IMR-90 (cell line): ENCODE measurements at regions not wholly inside any gene's neighbourhood (a gene's known extent, or its start where the extent isn't known, plus 50 kb on each side); places are given as distances from the start of the nearest gene placed in this dataset.

Experiments
- ATAC-seq: fragments of 200-7000 bp; cut with Tn5 transposase; 2 replicates; pipeline ENCODE4 v1.9.1; 2020; ENCODE audit warnings: low read depth, mild to moderate bottlenecking, moderate library complexity
- BruUV-seq: library from RNA; stranded (reverse); fragments of 400-500 nt; replicated peaks from 2 replicates; lab custom pipeline; 2021; lab: Mats Ljungman, UMichigan
- CTCF ChIA-PET: fragments of 300-600 bp; formaldehyde crosslinking; extraction: SDS; loops from one replicate; lab custom pipeline; 2021; ENCODE audit warnings: antibody characterized with exemption; lab: Yijun Ruan, JAX
- POLR2A ChIA-PET: fragments of 300-600 bp; sonication (Branson Sonifier 250); formaldehyde crosslinking; loops from one replicate; lab custom pipeline; 2022; ENCODE audit warnings: antibody characterized with exemption; ENCODE audit not compliant: unreplicated experiment; lab: Charles Lee
- DNase-seq: peaks from one replicate; pipeline ENCODE4 v3.0.0; 2013
- H2AFZ ChIP-seq: replicated peaks from 2 replicates; pipeline ENCODE3; 2013; ENCODE audit warnings: low read length, mild to moderate bottlenecking; ENCODE audit not compliant: poor library complexity
- H2AK5ac ChIP-seq: 2 replicates; pipeline ENCODE4 v1.6.1; 2013; ENCODE audit warnings: low read depth, low read length, inconsistent platforms
- H2AK9ac ChIP-seq: replicated peaks from 2 replicates; pipeline ENCODE3; 2013; ENCODE audit warnings: mild to moderate bottlenecking, low read depth, low read length, moderate library complexity; ENCODE audit not compliant: poor library complexity
- H2BK120ac ChIP-seq: 2 replicates; pipeline ENCODE4 v1.6.1; 2013; ENCODE audit warnings: low read depth, low read length, inconsistent platforms
- H2BK15ac ChIP-seq: 3 replicates; pipeline ENCODE4 v1.6.1; 2013; ENCODE audit warnings: low read depth, low read length, inconsistent platforms
- H2BK20ac ChIP-seq: 2 replicates; pipeline ENCODE4 v1.6.1; 2013; ENCODE audit warnings: low read depth, mild to moderate bottlenecking, inconsistent platforms, low read length, moderate library complexity
- H2BK5ac ChIP-seq: 2 replicates; pipeline ENCODE4 v1.6.1; 2013; ENCODE audit warnings: mild to moderate bottlenecking, low read depth, low read length, inconsistent platforms; ENCODE audit not compliant: poor library complexity, severe bottlenecking
- H3K14ac ChIP-seq: replicated peaks from 2 replicates; pipeline ENCODE4 v1.6.1; 2013; ENCODE audit warnings: low read depth, low read length, inconsistent platforms
- H3K18ac ChIP-seq: 2 replicates; pipeline ENCODE4 v1.6.1; 2013; ENCODE audit warnings: low read depth, low read length, control low read depth
- H3K23ac ChIP-seq: 2 replicates; pipeline ENCODE4 v1.6.1; 2013; ENCODE audit warnings: low read depth, low read length, inconsistent platforms
- H3K27ac ChIP-seq: 2 replicates; pipeline ENCODE4 v1.5.1; 2013; ENCODE audit warnings: mild to moderate bottlenecking, control low read depth, low read length; ENCODE audit not compliant: insufficient read depth
- H3K27me3 ChIP-seq: 2 replicates; pipeline ENCODE4 v1.6.1; 2013; ENCODE audit warnings: low read length; ENCODE audit not compliant: control insufficient read depth, insufficient read depth
- H3K36me3 ChIP-seq: 2 replicates; pipeline ENCODE4 v1.6.1; 2013; ENCODE audit warnings: low read length, mixed read lengths; ENCODE audit not compliant: control insufficient read depth, insufficient read depth
- H3K4ac ChIP-seq: 2 replicates; pipeline ENCODE4 v1.6.1; 2013; ENCODE audit warnings: low read depth, low read length, inconsistent platforms
- H3K4me1 ChIP-seq: 2 replicates; pipeline ENCODE4 v1.6.1; 2013; ENCODE audit warnings: low read length, mixed read lengths; ENCODE audit not compliant: control insufficient read depth, insufficient read depth
- H3K4me2 ChIP-seq: 2 replicates; pipeline ENCODE4 v1.6.1; 2013; ENCODE audit warnings: low read depth, mild to moderate bottlenecking, control low read depth, low read length, moderate library complexity
- H3K4me3 ChIP-seq: 2 replicates; pipeline ENCODE4 v1.5.1; 2013; ENCODE audit warnings: low read depth, mild to moderate bottlenecking, control low read depth, low read length, moderate library complexity; ENCODE audit not compliant: insufficient read depth
- H3K56ac ChIP-seq: 2 replicates; pipeline ENCODE4 v1.6.1; 2013; ENCODE audit warnings: low read length, inconsistent platforms; ENCODE audit not compliant: insufficient read depth; ENCODE audit errors: extremely low read depth
- H3K79me1 ChIP-seq, 2 experiments: 2 replicates each; pipeline ENCODE4 v1.6.1; 2013; ENCODE audit warnings: low read length in 2 of 2, inconsistent platforms in 1 of 2, low read depth in 1 of 2
- H3K9ac ChIP-seq: 2 replicates; pipeline ENCODE4 v1.6.1; 2013; ENCODE audit warnings: low read depth, low read length, control low read depth
- H3K9me1 ChIP-seq: 2 replicates; pipeline ENCODE4 v1.6.1; 2013; ENCODE audit warnings: low read length, inconsistent platforms; ENCODE audit not compliant: insufficient read depth
- H3K9me3 ChIP-seq: 2 replicates; pipeline ENCODE4 v1.6.1; 2013; ENCODE audit warnings: low read length; ENCODE audit not compliant: control insufficient read depth, insufficient read depth
- H4K20me1 ChIP-seq: 2 replicates; pipeline ENCODE4 v1.6.1; 2013; ENCODE audit warnings: low read length, inconsistent platforms; ENCODE audit not compliant: insufficient read depth
- H4K5ac ChIP-seq: 2 replicates; pipeline ENCODE4 v1.6.1; 2013; ENCODE audit warnings: mild to moderate bottlenecking, low read depth, low read length, control low read depth
- H4K8ac ChIP-seq, 2 experiments: 2 replicates each; pipeline ENCODE4 v1.6.1; 2013; ENCODE audit warnings: low read depth in 2 of 2, low read length in 2 of 2, control low read depth in 1 of 2, inconsistent platforms in 1 of 2
- H4K91ac ChIP-seq: 2 replicates; pipeline ENCODE4 v1.6.1; 2013; ENCODE audit warnings: low read depth, low read length, inconsistent platforms; ENCODE audit not compliant: insufficient read depth
- CEBPB ChIP-seq: IDR thresholded peaks from 2 replicates; pipeline ENCODE4 v1.6.1; 2012; ENCODE audit warnings: low read depth, low read length, improper control_type of control experiment
- CTCF ChIP-seq: conservative IDR thresholded peaks from 2 replicates; pipeline ENCODE4 v1.5.1; 2012; ENCODE audit warnings: mild to moderate bottlenecking, low read depth, low read length, improper control_type of control experiment
- FOS ChIP-seq: fragments of 150-350 bp; IDR thresholded peaks from 2 replicates; pipeline ENCODE4 v1.6.1; 2016; ENCODE audit warnings: low read depth, low read length
- MAFK ChIP-seq: IDR thresholded peaks from 2 replicates; pipeline ENCODE4 v1.6.1; 2012; ENCODE audit warnings: low read depth, low read length, improper control_type of control experiment
- MXI1 ChIP-seq: IDR thresholded peaks from 2 replicates; pipeline ENCODE4 v1.6.1; 2012; ENCODE audit warnings: low read depth, mild to moderate bottlenecking, low read length, moderate library complexity, borderline replicate concordance
- POLR2A ChIP-seq: IDR thresholded peaks from 2 replicates; pipeline ENCODE4 v1.6.1; 2012; ENCODE audit warnings: mild to moderate bottlenecking, low read depth, low read length
- RAD21 ChIP-seq: IDR thresholded peaks from 2 replicates; pipeline ENCODE4 v1.6.1; 2012; ENCODE audit warnings: low read length, improper control_type of control experiment
- RCOR1 ChIP-seq: IDR thresholded peaks from 2 replicates; pipeline ENCODE4 v1.6.1; 2012; ENCODE audit warnings: mild to moderate bottlenecking, low read length, improper control_type of control experiment; ENCODE audit not compliant: insufficient replicate concordance
- SMC3 ChIP-seq: fragments of 150-350 bp; IDR thresholded peaks from 2 replicates; pipeline ENCODE4 v1.6.1; 2016; ENCODE audit warnings: low read depth, mild to moderate bottlenecking, antibody characterized with exemption, low read length, moderate library complexity
- dilution Hi-C: fragments of 300-500 bp; cut with HindIII; formaldehyde crosslinking; loops from one replicate; pipeline ENCODE4 v1.14.3; 2018; ENCODE audit warnings: low sequenced_read_pairs; ENCODE audit not compliant: unreplicated experiment
- in situ Hi-C: fragments of 300-500 bp; cut with MboI; formaldehyde crosslinking; loops from 3 replicates; pipeline ENCODE4 v1.14.3; 2019; ENCODE audit warnings: low sequenced_read_pairs, inconsistent platforms, mixed read lengths
- intact Hi-C: fragments of 100-400 bp; cut with micrococcal nuclease; formaldehyde crosslinking; loops from 2 replicates; pipeline ENCODE4 v1.10.0; 2022

- intact Hi-C loops (no loop called here), dilution Hi-C loops (no loop called here), in situ Hi-C loops (no loop called here)
- Histone ChIP-seq H4K91ac (no peak overlapping the region), H2AK9ac (no peak overlapping the region), H3K27ac (no peak overlapping the region), H3K4me2 (no peak overlapping the region), H3K9me3 (no peaks in the 10 kb centered on the region), H3K9me1 (no peaks in the 10 kb centered on the region), H3K18ac (no peak overlapping the region), H3K23ac (no peak overlapping the region), H3K36me3 (no peaks in the 10 kb centered on the region), H3K79me1 (no peaks in the 10 kb centered on the region), H2BK5ac (no peak overlapping the region), H3K56ac (no peak overlapping the region), H2BK15ac (no peak overlapping the region), H3K14ac (no peak overlapping the region), H3K4me1 (no peaks in the 10 kb centered on the region), H3K4me3 (no peak overlapping the region), H3K9ac (no peak overlapping the region), H4K8ac (no peak overlapping the region), H4K20me1 (no peaks in the 10 kb centered on the region), H2AFZ (no peak overlapping the region), H3K4ac (no peak overlapping the region), H3K27me3 (no peaks in the 10 kb centered on the region), H2AK5ac (no peak overlapping the region), H2BK20ac (no peak overlapping the region), H4K5ac (no peak overlapping the region), H2BK120ac (no peak overlapping the region)
- ChIA-PET POLR2A (no interaction called here), CTCF (no interaction called here)
- BruUV-seq = no TSS peak
- DNase-seq (no peak), ATAC-seq (no peak)
- TF ChIP-seq RAD21 = no peak
- no peak for TF ChIP-seq POLR2A
- TF ChIP-seq CEBPB = no peak
- TF ChIP-seq RCOR1 = no peak
- TF ChIP-seq CTCF = no peak
- TF ChIP-seq FOS = no peak
- no peak for TF ChIP-seq MAFK
- TF ChIP-seq SMC3 = no peak
- no peak for TF ChIP-seq MXI1
Observed at GRCh38 chr2:123816928-123817327, 208.2 kb upstream of the CNTNAP5 start.
